Pancreas (tissue), 10 donors: ENCODE measurements at regions not wholly inside any gene's neighbourhood (a gene's known extent, or its start where the extent isn't known, plus 50 kb on each side); places are given as distances from the start of the nearest gene placed in this dataset.
A peak's percentile ranks its signal among the peaks of the same experiment; 100 is the strongest.

Experiments
- ATAC-seq, 4 donors: fragments of 200-7000 bp; cut with Tn5 transposase; one replicate each; pipeline versions ENCODE4 v1.8.0 to v1.9.1; 2020; ENCODE audit warnings: mild to moderate bottlenecking in 4 of 4, moderate library complexity in 4 of 4
- DNase-seq, 6 donors: peaks; one replicate each; pipeline ENCODE4 v3.0.0-alpha.2; 2020
- FAIRE-seq: peaks from 2 replicates; lab custom pipeline; 2012; peaks lifted over from hg19 to GRCh38; lab: Jason Lieb, UNC
- H3K27ac ChIP-seq, 4 donors: fragments of 200-600 bp; sonication (generic); 1 replicate in 3 of 4; 2 replicates in 1 of 4; pipeline versions ENCODE4 v1.5.0 to v1.8.0; 2020
- H3K27me3 ChIP-seq, 4 donors: fragments of 200-600 bp; one replicate each; pipeline ENCODE4 v1.8.0; 2021
- H3K36me3 ChIP-seq, 3 donors: fragments of 200-600 bp; sonication (generic) in 1 of 3; one replicate each; pipeline versions ENCODE4 v1.5.0 to v1.8.0; 2020 to 2021
- H3K4me1 ChIP-seq, 3 donors: fragments of 200-600 bp; one replicate each; pipeline ENCODE4 v1.8.0; 2021
- H3K4me3 ChIP-seq, 4 donors: fragments of 200-600 bp; sonication (generic) in 2 of 4; one replicate each; pipeline versions ENCODE4 v1.5.0 to v1.8.0; 2020 to 2021
- H3K9me3 ChIP-seq, 4 donors: fragments of 200-600 bp; one replicate each; pipeline ENCODE4 v1.8.0; 2021
- CTCF ChIP-seq, 4 donors: fragments of 200-600 bp; sonication (generic) in 3 of 4; IDR thresholded peaks; one replicate each; pipeline versions ENCODE4 v1.5.0 to v1.8.0; 2021; ENCODE audit warnings: antibody characterized with exemption in 4 of 4
- WGBS, 2 donors: extraction: QIAGEN DNeasy Blood & Tissue Kit; methylation state at CpG; one replicate each; pipeline ENCODE4 v1.1.7; 2013; 5-methylcytosine and 5-hydroxymethylcytosine counted together
- intact Hi-C, 3 donors: fragments of 100-400 bp; cut with DNase I; formaldehyde crosslinking; loops; one replicate each; pipeline versions ENCODE4 v1.11.1 to v1.14.2; 2022
- donor health status: healthy with polysubstance abuse.
- donor health status: DM: no; HTN: no; CAD: no; lungs with moderate emphysema.
- donor health status: DM: no; HTN: no; CAD: no.
- donor health status: control.
- donor health status: control.
- donor health status: Bipolar disorder and iron deficiency.
- donor health status: DM: yes; HTN: yes; CAD: no.
- donor health status: DM: no; HTN: no; CAD: no.
- donor health status: DM: no; HTN: no; CAD: no.
- donor health status: DM: yes; HTN: yes; CAD: no.

GRCh38 chr7:133132906-133133305 lies 51.0 kb upstream of the CHCHD3 start:
- no peaks in the 10 kb centered on the region for H3K27me3 ChIP-seq
- H3K4me3 ChIP-seq, result no peak overlapping the region
- H3K9me3 ChIP-seq, result no peaks in the 10 kb centered on the region
- no peak for ATAC-seq
- DNase-seq, result no peak
- no peaks in the 10 kb centered on the region for H3K4me1 ChIP-seq
- intact Hi-C loops, result no loop called here
- 77 to 80% methylated on average over 4 of the region's 4 CpGs for WGBS, 2 donors
- H3K27ac ChIP-seq, result no peak overlapping the region
- TF ChIP-seq CTCF (IDR thresholded peaks at IDR 0.05), result no peak
- H3K36me3 ChIP-seq, result no peaks in the 10 kb centered on the region
- no peak for FAIRE-seq

GRCh38 chr7:133134810-133135209 lies 52.9 kb upstream of the CHCHD3 start:
- FAIRE-seq (no peak), DNase-seq (no peak), ATAC-seq (no peak)
- H3K4me3 ChIP-seq, result no peak overlapping the region
- H3K27ac ChIP-seq, result no peak overlapping the region
- no peaks in the 10 kb centered on the region for H3K27me3 ChIP-seq
- TF ChIP-seq CTCF (IDR thresholded peaks at IDR 0.05), result no peak
- no peaks in the 10 kb centered on the region for H3K36me3 ChIP-seq
- H3K4me1 ChIP-seq, result no peaks in the 10 kb centered on the region
- no peaks in the 10 kb centered on the region for H3K9me3 ChIP-seq
- intact Hi-C loops, result no loop called here

- FAIRE-seq (no peak), ATAC-seq (no peak), DNase-seq (no peak)
- no peaks in the 10 kb centered on the region for H3K27me3 ChIP-seq
- WGBS, 2 donors, result 68 to 73% methylated on average over 1 of the region's 1 CpG
- TF ChIP-seq CTCF (IDR thresholded peaks at IDR 0.05), result no peak
- no peaks in the 10 kb centered on the region for H3K36me3 ChIP-seq
- no peaks in the 10 kb centered on the region for H3K4me1 ChIP-seq
- no peak overlapping the region for H3K4me3 ChIP-seq
- intact Hi-C loops, result no loop called here
- no peaks in the 10 kb centered on the region for H3K9me3 ChIP-seq
- no peak overlapping the region for H3K27ac ChIP-seq
Measured at GRCh38 chr7:133135451-133135850, 53.6 kb upstream of the CHCHD3 start.

GRCh38 chr7:133139350-133139749 lies 57.5 kb upstream of the CHCHD3 start:
- intact Hi-C loops, result no loop called here
- Histone ChIP-seq H3K27ac (no peak overlapping the region), H3K9me3 (no peaks in the 10 kb centered on the region), H3K36me3 (no peaks in the 10 kb centered on the region), H3K4me1 (no peaks in the 10 kb centered on the region), H3K27me3 (no peaks in the 10 kb centered on the region), H3K4me3 (no peak overlapping the region)
- WGBS, 2 donors, result 36 to 44% methylated on average over 4 of the region's 4 CpGs
- FAIRE-seq (no peak), DNase-seq (peak in 2 of 6 donors; percentile 3 to 10), ATAC-seq (peak in 3 of 4 donors; percentile 21 to 63 (median 32))
- no peak for TF ChIP-seq CTCF (IDR thresholded peaks at IDR 0.05)

- DNase-seq, result no peak
- no peak for ATAC-seq
- Histone ChIP-seq H3K4me3 (no peak overlapping the region), H3K4me1 (no peaks in the 10 kb centered on the region), H3K27ac (no peak overlapping the region), H3K36me3 (no peaks in the 10 kb centered on the region), H3K27me3 (no peaks in the 10 kb centered on the region), H3K9me3 (no peaks in the 10 kb centered on the region)
- TF ChIP-seq CTCF (IDR thresholded peaks at IDR 0.05), result no peak
- WGBS, 2 donors, result 60 to 69% methylated on average over 4 of the region's 4 CpGs
- intact Hi-C loops, result no loop called here
- FAIRE-seq, result no peak
Measured at GRCh38 chr7:133139801-133140200, 57.9 kb upstream of the CHCHD3 start.
